Gastroesophageal sphincter (tissue), 3 donors: ENCODE measurements at regions not wholly inside any gene's neighbourhood (a gene's known extent, or its start where the extent isn't known, plus 50 kb on each side); places are given as distances from the start of the nearest gene placed in this dataset.

Source experiments
- EP300 ChIP-seq: sonication (generic); formaldehyde crosslinking; IDR thresholded peaks from one replicate; pipeline ENCODE4 v1.6.1; 2017; ENCODE audit warnings: antibody characterized with exemption, mild to moderate bottlenecking
- POLR2AphosphoS5 ChIP-seq: sonication (generic); formaldehyde crosslinking; IDR thresholded peaks from one replicate; pipeline ENCODE4 v1.6.1; 2017; ENCODE audit warnings: antibody characterized with exemption
- TF ChIP-seq, protein P1 (sequence below), 4 experiments: fragments of 200-600 bp in 2 of 4; fragments of 450-650 bp in 2 of 4; sonication (generic) in 1 of 4; IDR thresholded peaks; one replicate each; pipeline ENCODE4 v1.5.1; 2017 to 2019; ENCODE audit warnings: antibody characterized with exemption in 4 of 4, mild to moderate bottlenecking in 2 of 4, moderate library complexity in 2 of 4

DNA sequence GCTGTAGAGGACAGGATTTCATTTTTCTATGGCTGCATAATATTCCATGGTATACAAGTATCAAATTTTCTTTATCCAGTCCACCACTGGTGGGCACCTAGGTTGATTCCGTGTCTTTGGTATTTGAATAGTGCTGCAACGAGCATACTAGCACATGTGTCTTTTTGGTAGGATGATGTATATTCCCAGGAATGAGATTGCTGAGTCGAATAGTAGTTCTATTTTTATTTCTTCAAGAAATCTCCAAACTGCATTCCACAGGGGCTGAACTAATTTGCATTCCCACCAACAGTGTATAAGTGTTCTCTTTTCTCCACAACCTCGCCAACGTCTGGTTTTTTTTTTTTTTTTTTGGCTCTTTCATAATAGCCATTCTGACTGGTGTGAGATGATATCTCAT is 550.0 kb downstream of the REEP3 start:
- TF ChIP-seq, protein P1, sequence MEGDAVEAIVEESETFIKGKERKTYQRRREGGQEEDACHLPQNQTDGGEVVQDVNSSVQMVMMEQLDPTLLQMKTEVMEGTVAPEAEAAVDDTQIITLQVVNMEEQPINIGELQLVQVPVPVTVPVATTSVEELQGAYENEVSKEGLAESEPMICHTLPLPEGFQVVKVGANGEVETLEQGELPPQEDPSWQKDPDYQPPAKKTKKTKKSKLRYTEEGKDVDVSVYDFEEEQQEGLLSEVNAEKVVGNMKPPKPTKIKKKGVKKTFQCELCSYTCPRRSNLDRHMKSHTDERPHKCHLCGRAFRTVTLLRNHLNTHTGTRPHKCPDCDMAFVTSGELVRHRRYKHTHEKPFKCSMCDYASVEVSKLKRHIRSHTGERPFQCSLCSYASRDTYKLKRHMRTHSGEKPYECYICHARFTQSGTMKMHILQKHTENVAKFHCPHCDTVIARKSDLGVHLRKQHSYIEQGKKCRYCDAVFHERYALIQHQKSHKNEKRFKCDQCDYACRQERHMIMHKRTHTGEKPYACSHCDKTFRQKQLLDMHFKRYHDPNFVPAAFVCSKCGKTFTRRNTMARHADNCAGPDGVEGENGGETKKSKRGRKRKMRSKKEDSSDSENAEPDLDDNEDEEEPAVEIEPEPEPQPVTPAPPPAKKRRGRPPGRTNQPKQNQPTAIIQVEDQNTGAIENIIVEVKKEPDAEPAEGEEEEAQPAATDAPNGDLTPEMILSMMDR (IDR thresholded peaks at IDR 0.05): no peak
- TF ChIP-seq POLR2AphosphoS5 (no peak), EP300 (no peak)
